Keratinocyte (primary cell): ENCODE measurements at regions not wholly inside any gene's neighbourhood (a gene's known extent, or its start where the extent isn't known, plus 50 kb on each side); places are given as distances from the start of the nearest gene placed in this dataset.
"Not testable (repeated sequence)": the region's sequence is repeated elsewhere in the genome, so short reads cannot be mapped to it uniquely, and the experiment has no call there.

ENCODE experiments used
- DNase-seq: peaks from one replicate; pipeline ENCODE4 v3.0.0-alpha.2; 2011; ENCODE audit warnings: low read depth, missing footprints, low spot score
- FAIRE-seq: peaks from 2 replicates; lab custom pipeline; 2011; peaks lifted over from hg19 to GRCh38; lab: Jason Lieb, UNC
- H2AFZ ChIP-seq: 2 replicates; pipeline ENCODE4 v1.6.0; 2012; ENCODE audit warnings: low read length, control low read depth, inconsistent platforms; ENCODE audit not compliant: control insufficient read depth
- H3K27ac ChIP-seq: 2 replicates; pipeline ENCODE4 v1.5.1; 2011; ENCODE audit warnings: low read length; ENCODE audit not compliant: control insufficient read depth, insufficient read depth
- H3K27me3 ChIP-seq: 3 replicates; pipeline ENCODE4 v1.6.0; 2011; ENCODE audit warnings: low read length; ENCODE audit not compliant: control insufficient read depth, insufficient read depth; ENCODE audit errors: extremely low read depth
- H3K36me3 ChIP-seq, 2 experiments: 2 replicates in 1 of 2; 3 replicates in 1 of 2; pipeline ENCODE4 v1.5.1; 2011; ENCODE audit warnings: low read length in 2 of 2, mild to moderate bottlenecking in 1 of 2; ENCODE audit not compliant: control insufficient read depth in 2 of 2, insufficient read depth in 2 of 2; ENCODE audit errors: extremely low read depth in 1 of 2
- H3K4me1 ChIP-seq: 3 replicates; pipeline ENCODE4 v1.5.1; 2011; ENCODE audit warnings: low read length; ENCODE audit not compliant: control insufficient read depth, insufficient read depth; ENCODE audit errors: extremely low read depth
- H3K4me2 ChIP-seq: 3 replicates; pipeline ENCODE4 v1.6.0; 2011; ENCODE audit warnings: low read depth, low read length; ENCODE audit not compliant: control insufficient read depth, insufficient read depth; ENCODE audit errors: extremely low read depth
- H3K4me3 ChIP-seq, 3 experiments: fragments of 200-600 bp in 1 of 3; sonication (generic) in 1 of 3; 2 replicates in 2 of 3; 3 replicates in 1 of 3; pipeline ENCODE4 v1.5.1; 2011 to 2016; ENCODE audit warnings: low read length in 3 of 3, mild to moderate bottlenecking in 3 of 3, control low read depth in 2 of 3, inconsistent platforms in 1 of 3, low read depth in 1 of 3, mixed read lengths in 1 of 3, mixed run types in 1 of 3, moderate library complexity in 1 of 3; ENCODE audit not compliant: control insufficient read depth in 2 of 3, insufficient read depth in 2 of 3; ENCODE audit errors: extremely low read depth in 1 of 3
- H3K79me2 ChIP-seq: 2 replicates; pipeline ENCODE4 v1.6.0; 2012; ENCODE audit warnings: low read length; ENCODE audit not compliant: control insufficient read depth, insufficient read depth
- H3K9ac ChIP-seq: 3 replicates; pipeline ENCODE4 v1.6.0; 2011; ENCODE audit warnings: low read length; ENCODE audit not compliant: control insufficient read depth, insufficient read depth; ENCODE audit errors: extremely low read depth
- H3K9me1 ChIP-seq: 3 replicates; pipeline ENCODE4 v1.6.0; 2011; ENCODE audit warnings: low read length; ENCODE audit not compliant: control insufficient read depth, insufficient read depth; ENCODE audit errors: extremely low read depth
- H3K9me3 ChIP-seq: 2 replicates; pipeline ENCODE4 v1.5.1; 2012; ENCODE audit warnings: low read depth, low read length; ENCODE audit not compliant: control insufficient read depth
- H4K20me1 ChIP-seq: 3 replicates; pipeline ENCODE4 v1.6.0; 2011; ENCODE audit warnings: low read length; ENCODE audit not compliant: control insufficient read depth, insufficient read depth; ENCODE audit errors: extremely low read depth
- EZH2 ChIP-seq: IDR thresholded peaks from one replicate; pipeline ENCODE4 v1.6.1; 2012; ENCODE audit warnings: inconsistent platforms, mild to moderate bottlenecking, low read length, moderate library complexity
- dilution Hi-C: fragments of 300-500 bp; cut with MboI; formaldehyde crosslinking; loops from one replicate; pipeline ENCODE4 v1.7.0; 2020; ENCODE audit warnings: low sequenced_read_pairs; ENCODE audit not compliant: extremely low pct_ligation_motif_present
- TF ChIP-seq, protein P1 (sequence below), 3 experiments: IDR thresholded peaks in 1 of 3; conservative IDR thresholded peaks in 1 of 3; optimal IDR thresholded peaks in 1 of 3; 2 replicates in 2 of 3; 3 replicates in 1 of 3; pipeline versions ENCODE3 to v1.5.1; 2011; ENCODE audit warnings: low read length in 3 of 3, mild to moderate bottlenecking in 3 of 3, moderate library complexity in 2 of 3, control low read depth in 1 of 3, inconsistent platforms in 1 of 3; ENCODE audit not compliant: insufficient read depth in 2 of 3; ENCODE audit errors: extremely low read depth in 1 of 3

DNA sequence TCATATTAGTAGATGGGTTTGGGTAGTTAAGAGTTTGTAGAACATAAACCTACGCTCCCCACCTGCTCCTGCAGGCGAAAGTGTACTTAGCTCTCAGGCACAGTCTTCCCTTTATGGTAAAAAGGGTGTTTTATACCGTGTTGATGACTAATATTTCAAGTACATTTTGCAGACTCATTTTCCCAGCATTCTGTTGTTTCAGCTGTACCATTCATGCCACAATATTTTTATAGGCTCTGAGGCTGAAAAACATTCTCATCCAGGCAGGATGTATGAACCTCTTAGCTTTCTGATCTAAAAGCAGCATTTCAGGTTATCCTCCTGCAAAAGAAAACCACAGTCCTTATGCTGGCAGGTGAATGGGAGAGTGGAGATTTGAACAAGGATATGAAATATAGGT is 231.4 kb downstream of the NR2F1-AS1 start:
- no peaks in the 10 kb centered on the region for H3K27me3 ChIP-seq
- no peaks in the 10 kb centered on the region for H3K9me3 ChIP-seq
- no peaks in the 10 kb centered on the region for H4K20me1 ChIP-seq
- no peak overlapping the region for H3K9ac ChIP-seq
- FAIRE-seq (peak; percentile 87), DNase-seq (peak; percentile 59)
- peaks cover 12% of the 10 kb centered on the region for H3K4me1 ChIP-seq
- H3K4me2 ChIP-seq, result peak overlapping the region; percentile 45
- dilution Hi-C loops, result no loop called here
- H3K36me3 ChIP-seq, result no peaks in the 10 kb centered on the region
- H3K27ac ChIP-seq, result no peak overlapping the region
- H3K4me3 ChIP-seq, result no peak overlapping the region
- H3K9me1 ChIP-seq, result no peaks in the 10 kb centered on the region
- no peaks in the 10 kb centered on the region for H3K79me2 ChIP-seq
- peak overlapping the region; percentile 56 for H2AFZ ChIP-seq
- no peak for TF ChIP-seq EZH2
- TF ChIP-seq, protein P1, sequence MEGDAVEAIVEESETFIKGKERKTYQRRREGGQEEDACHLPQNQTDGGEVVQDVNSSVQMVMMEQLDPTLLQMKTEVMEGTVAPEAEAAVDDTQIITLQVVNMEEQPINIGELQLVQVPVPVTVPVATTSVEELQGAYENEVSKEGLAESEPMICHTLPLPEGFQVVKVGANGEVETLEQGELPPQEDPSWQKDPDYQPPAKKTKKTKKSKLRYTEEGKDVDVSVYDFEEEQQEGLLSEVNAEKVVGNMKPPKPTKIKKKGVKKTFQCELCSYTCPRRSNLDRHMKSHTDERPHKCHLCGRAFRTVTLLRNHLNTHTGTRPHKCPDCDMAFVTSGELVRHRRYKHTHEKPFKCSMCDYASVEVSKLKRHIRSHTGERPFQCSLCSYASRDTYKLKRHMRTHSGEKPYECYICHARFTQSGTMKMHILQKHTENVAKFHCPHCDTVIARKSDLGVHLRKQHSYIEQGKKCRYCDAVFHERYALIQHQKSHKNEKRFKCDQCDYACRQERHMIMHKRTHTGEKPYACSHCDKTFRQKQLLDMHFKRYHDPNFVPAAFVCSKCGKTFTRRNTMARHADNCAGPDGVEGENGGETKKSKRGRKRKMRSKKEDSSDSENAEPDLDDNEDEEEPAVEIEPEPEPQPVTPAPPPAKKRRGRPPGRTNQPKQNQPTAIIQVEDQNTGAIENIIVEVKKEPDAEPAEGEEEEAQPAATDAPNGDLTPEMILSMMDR (optimal IDR thresholded peaks at IDR 0.05 in 1 of 3, IDR thresholded peaks at IDR 0.05 in 1 of 3, conservative IDR thresholded peaks at IDR 0.05 in 1 of 3; ENCODE audit: extremely low read depth in 1 of 3, insufficient read depth in 2 of 3, low read length in 3 of 3), result no peak

DNA sequence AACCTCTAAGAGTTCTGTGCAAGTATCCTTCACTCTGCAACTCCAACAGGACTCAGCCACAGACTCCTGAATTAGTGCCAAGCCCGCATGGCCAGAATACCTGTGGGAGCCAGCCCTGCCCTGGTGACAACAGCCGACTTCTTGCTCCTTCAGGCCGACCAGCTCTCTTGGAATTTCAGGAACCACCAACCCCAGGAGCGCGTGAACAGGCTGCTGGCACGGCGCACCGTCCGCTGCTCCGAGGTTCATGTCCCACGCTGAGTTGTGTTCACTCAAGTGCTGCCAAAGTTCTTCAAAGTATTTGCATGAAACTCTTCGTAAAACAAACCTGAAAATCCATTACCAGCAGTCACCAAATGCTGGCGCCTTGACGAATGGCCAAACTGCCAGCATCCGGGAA is 232.8 kb downstream of the NR2F1-AS1 start:
- no peaks in the 10 kb centered on the region for H3K9me1 ChIP-seq
- no peaks in the 10 kb centered on the region for H4K20me1 ChIP-seq
- no peaks in the 10 kb centered on the region for H3K9me3 ChIP-seq
- H3K79me2 ChIP-seq, result no peaks in the 10 kb centered on the region
- H3K27me3 ChIP-seq, result no peaks in the 10 kb centered on the region
- no peak overlapping the region for H3K4me2 ChIP-seq
- H3K36me3 ChIP-seq, result no peaks in the 10 kb centered on the region
- dilution Hi-C loops, result no loop called here
- H3K27ac ChIP-seq, result no peak overlapping the region
- H3K4me3 ChIP-seq, result no peak overlapping the region
- FAIRE-seq (no peak), DNase-seq (no peak)
- peaks cover 12% of the 10 kb centered on the region for H3K4me1 ChIP-seq
- TF ChIP-seq, protein P1 (optimal IDR thresholded peaks at IDR 0.05 in 1 of 3, IDR thresholded peaks at IDR 0.05 in 1 of 3, conservative IDR thresholded peaks at IDR 0.05 in 1 of 3; ENCODE audit: extremely low read depth in 1 of 3, insufficient read depth in 2 of 3, low read length in 3 of 3), result no peak
- no peak for TF ChIP-seq EZH2
- no peak overlapping the region for H2AFZ ChIP-seq
- H3K9ac ChIP-seq, result no peak overlapping the region

DNA sequence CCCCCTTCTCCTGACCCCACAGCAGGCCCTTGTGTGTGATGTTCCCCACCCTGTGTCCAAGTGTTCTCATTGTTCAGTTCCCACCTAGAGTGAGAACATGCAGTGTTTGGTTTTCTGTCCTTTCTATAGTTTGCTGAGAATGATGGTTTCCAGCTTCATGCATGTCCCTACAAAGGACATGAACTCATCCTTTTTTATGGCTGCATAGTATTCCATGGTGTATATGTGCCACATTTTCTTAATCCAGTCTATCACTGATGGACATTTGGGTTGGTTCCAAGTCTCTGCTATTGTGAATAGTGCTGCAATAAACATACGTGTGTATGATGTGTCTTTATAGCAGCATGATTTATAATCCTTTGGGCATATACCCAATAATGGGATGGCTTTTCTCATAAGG is 234.2 kb downstream of the NR2F1-AS1 start:
- H3K9ac ChIP-seq, H3K36me3 ChIP-seq, DNase-seq, dilution Hi-C loops, H3K9me1 ChIP-seq, FAIRE-seq, H4K20me1 ChIP-seq, H2AFZ ChIP-seq, H3K9me3 ChIP-seq, H3K27ac ChIP-seq, H3K79me2 ChIP-seq, H3K4me2 ChIP-seq, H3K27me3 ChIP-seq, H3K4me3 ChIP-seq: not testable (repeated sequence)
- H3K4me1 ChIP-seq, result peaks cover 12% of the 10 kb centered on the region
